Erythroblast (primary cell): ENCODE measurements at regions not wholly inside any gene's neighbourhood (a gene's known extent, or its start where the extent isn't known, plus 50 kb on each side); places are given as distances from the start of the nearest gene placed in this dataset.

Experiments
- DNase-seq, 2 experiments: peaks; one replicate each; lab custom pipeline; 2025; lab: John Stamatoyannopoulos, UW
- GATA1 ChIP-seq: IDR thresholded peaks from 2 replicates; pipeline ENCODE4 v1.6.1; 2011; ENCODE audit warnings: low read depth, mild to moderate bottlenecking, control low read depth, low read length, moderate library complexity
- POLR2A ChIP-seq: IDR thresholded peaks from 2 replicates; pipeline ENCODE4 v1.6.1; 2011; ENCODE audit warnings: mild to moderate bottlenecking, low read length

DNA sequence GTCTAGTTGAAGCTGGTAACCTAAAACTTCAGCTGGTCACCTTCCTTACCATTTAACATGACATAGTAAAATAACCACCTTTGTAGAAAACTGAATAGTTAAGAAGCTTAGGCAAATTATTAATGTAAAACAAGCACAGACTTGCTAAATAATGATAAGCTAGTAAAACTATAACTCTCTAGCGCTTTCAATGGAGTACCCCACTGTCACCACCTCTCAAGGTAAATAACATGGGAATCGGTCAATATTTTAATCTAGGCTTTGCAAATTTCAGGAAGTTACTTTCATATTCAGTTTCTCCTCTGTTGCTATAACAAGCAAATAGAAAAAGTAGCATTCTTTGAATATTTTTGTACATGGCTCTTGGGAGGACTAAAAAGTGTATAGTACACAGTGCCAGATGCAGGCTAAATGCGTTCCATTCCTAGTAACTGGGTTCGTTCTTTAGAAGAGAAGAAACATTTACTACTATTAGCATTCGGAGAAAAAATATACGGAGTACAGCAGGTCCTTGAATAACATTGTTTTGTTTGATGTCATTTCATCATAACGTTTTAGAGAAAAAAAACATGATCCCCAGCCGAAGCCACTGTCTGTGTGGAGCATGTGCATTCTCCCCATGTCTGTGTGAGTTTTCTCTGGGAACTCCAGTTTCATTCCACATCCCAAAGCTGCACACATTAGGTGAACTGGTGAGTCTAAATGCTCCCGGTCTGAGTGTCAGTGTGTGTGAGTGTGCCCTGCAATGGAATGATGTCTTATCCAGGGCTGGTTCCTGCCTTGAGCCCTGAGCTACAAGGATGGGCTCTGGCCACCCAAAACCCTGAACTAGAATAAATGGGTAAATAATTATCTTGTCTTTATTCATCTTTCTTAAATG is 52.5 kb downstream of the EPRS1 start:
- TF ChIP-seq GATA1 (no peak), POLR2A (no peak)
- DNase-seq = no peak

DNA sequence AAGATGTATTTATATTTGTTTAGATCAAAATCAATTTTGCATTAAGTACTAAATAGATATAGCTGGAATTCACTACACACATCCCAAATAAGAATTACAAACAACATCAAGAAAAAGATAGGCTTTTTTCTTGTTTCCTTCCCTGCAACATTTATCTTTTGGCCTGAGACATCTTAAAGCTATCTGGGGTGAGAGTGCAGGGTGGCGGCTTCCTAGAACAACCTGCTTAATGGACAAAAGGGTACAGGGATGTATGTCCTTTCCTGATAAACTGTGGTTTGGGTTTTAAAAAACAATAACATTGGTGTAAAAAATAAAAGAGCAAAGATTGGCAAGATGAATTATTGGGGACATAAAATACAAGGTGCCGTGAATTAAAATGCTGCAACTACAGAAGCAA is 54.4 kb downstream of the EPRS1 start:
- TF ChIP-seq POLR2A (no peak), GATA1 (no peak)
- peak; percentile 15 to 32 for DNase-seq

DNA sequence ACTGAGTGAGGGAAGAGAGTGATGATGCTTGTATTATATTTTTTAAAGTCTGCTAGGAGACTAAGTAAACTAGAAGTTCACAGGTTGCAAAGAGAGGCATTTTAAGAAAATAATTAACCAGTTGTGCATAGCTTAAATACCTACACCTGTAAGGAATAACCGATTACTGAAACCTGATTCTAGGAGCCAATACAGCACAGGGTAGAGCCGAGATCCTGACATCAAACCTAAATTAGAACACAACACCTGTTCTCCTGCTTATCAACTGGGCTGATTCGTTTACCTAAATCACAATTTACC is 54.8 kb downstream of the EPRS1 start:
- DNase-seq = no peak
- TF ChIP-seq GATA1 (no peak), POLR2A (no peak)

DNA sequence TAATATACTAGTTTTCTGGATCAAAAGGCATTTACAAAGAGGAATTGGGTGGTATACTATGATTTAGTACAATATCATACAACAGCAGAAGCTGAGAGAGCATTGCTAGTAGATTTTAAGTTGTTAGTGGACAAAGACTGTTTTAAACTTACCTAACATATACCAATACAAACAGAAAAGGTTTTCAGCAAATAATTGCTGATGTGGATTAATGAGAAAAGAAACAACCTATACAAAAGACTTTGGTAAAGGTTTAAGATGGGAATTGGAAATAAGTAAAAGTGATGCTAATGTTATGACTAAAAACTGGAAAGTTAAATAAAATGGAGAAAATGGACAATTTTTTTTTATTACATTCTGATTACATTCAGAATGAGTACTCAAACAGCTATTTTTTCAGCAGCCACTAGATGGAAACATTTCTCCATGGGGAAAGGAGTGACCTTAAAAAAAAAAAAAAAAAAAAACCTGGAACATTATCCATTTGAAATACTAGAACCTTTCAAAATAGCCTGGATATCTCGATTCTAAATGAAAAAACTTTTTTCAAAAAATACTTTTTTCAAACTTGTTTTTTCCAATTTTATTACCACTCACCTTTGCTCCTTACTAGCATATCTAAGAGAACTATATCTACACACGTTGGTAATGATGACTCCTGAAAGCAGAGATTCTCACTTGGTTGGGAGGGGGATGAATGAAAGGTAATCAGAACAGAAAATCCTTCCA is 55.4 kb downstream of the EPRS1 start:
- DNase-seq = peak; percentile 27 to 55
- TF ChIP-seq POLR2A (no peak), GATA1 (no peak)

DNA sequence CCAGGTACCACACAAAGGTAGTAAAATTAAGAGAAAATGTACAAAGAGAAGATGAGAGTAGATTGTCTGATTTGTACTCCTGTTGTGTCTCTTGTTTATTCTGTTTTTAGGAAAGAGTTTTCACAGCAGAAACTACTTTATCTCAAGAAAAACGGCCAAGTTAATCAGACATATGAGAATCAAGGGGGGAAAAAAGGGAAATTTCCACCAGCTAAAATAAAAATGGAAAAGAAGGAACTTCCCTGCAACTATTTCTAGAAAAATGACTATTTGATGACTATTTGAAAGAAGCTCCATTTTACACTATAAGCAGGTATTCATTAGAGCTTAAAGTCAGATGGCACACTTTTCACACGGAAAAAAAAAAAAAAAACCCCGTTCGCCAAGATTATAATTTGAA is 56.5 kb downstream of the EPRS1 start:
- TF ChIP-seq GATA1 (no peak), POLR2A (no peak)
- DNase-seq = no peak

DNA sequence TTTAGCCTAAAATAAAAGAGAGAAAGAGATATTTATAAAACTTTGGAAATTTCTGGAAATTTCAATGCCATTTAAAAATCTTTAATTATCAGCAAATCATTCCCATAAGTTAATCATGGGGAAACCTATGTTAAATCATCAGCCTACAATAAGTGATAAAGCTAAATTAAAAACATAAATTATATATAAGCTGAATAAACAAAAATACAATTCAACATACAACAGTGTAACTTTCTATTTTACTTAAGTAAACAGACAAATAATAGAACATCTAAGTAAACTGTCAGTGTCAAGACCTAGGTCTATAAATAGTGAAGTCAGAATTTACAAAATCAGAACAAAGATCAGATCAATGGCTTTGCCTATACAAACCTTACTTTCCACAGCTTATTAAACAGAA is 57.5 kb downstream of the EPRS1 start:
- TF ChIP-seq GATA1 = no peak
- no peak for TF ChIP-seq POLR2A
- DNase-seq = no peak

DNA sequence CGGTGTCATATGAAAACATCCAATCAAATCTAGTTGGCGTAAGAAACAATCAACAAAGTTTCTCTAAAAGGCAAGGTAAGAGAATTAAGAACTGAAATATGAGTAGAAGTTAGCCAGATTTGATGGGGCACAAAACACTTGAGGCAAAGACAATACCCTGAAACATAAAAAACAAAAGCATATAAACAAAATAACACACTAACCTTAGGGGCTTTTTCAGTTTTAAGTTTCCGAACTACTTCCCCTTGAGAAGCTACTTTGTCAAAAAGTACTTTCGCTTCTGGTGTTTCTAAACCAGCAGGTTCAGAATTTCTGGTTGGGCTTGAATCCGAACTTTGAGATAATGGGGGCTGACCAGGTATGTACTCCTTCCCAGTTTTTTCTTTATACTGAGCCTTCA is 57.9 kb downstream of the EPRS1 start:
- TF ChIP-seq POLR2A (no peak), GATA1 (no peak)
- DNase-seq = no peak

DNA sequence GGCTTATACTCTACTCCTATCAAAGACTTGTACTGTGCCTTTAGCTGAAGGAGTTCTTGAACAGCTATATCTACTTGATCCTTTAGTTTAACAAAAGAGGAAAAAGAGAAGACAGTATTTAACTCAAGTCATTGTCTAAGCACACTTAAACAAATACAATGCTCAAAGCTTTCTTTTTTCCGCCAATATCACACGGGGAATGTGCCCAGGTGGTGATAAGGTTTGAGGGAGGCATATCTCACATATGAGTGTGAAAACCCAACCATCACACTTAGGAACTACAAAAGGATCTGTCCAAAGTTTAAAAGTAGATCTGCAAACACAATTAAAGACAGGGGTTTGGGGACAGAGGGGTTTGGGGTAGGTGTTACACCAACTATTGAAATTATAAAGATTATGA is 59.0 kb upstream of the SLC30A10 start:
- TF ChIP-seq POLR2A = no peak
- TF ChIP-seq GATA1 = no peak
- DNase-seq = no peak

DNA sequence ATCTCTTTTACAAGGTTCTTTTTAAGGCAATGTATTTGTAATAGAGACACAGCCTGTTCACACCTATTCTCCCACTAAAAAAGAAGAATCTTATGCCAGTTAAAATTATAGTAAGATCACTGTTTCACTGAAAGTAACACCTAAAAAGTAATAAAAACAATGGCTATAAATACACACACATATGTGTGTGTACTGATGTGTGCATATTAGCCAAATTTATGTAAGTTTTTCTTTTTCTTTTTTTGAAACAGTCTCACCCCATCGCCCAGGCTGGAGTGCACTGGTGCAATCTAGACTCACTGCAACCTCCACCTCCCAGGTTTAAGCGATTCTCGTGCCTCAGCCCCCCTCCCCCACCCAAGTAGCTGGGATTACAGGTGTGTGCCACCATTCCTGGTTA is 56.8 kb upstream of the SLC30A10 start:
- TF ChIP-seq GATA1 = no peak
- TF ChIP-seq POLR2A = no peak

More for the DNA sequence above, 56.8 kb upstream of the SLC30A10 start:
- no peak for DNase-seq
